Neural cell (in vitro differentiated cells): ENCODE measurements at regions not wholly inside any gene's neighbourhood (a gene's known extent, or its start where the extent isn't known, plus 50 kb on each side); places are given as distances from the start of the nearest gene placed in this dataset.

Experiments
- H2AFZ ChIP-seq: fragments of 200-600, 300-800 bp; sonication (generic), shearing (Covaris generic); 2 replicates; pipeline ENCODE4 v1.6.0; 2014; ENCODE audit warnings: low read depth, mild to moderate bottlenecking, antibody characterized with exemption, low read length, moderate library complexity
- H3F3A ChIP-seq: fragments of 200-600 bp; shearing (Covaris generic); 2 replicates; pipeline ENCODE4 v1.6.1; 2016; ENCODE audit warnings: mild to moderate bottlenecking, moderate library complexity, mixed read lengths, antibody characterized with exemption, low read length; ENCODE audit not compliant: insufficient read depth, poor library complexity, severe bottlenecking
- H3K27ac ChIP-seq: fragments of 200-600, 300-800 bp; sonication (generic), shearing (Covaris generic); 2 replicates; pipeline ENCODE4 v1.5.1; 2014; ENCODE audit warnings: mild to moderate bottlenecking, low read length, moderate library complexity
- H3K27me3 ChIP-seq: fragments of 300-800, 200-600 bp; sonication (generic), shearing (Covaris generic); 2 replicates; pipeline ENCODE4 v1.6.0; 2014; ENCODE audit warnings: mild to moderate bottlenecking, low read depth, low read length, moderate library complexity; ENCODE audit not compliant: insufficient read depth
- H3K36me3 ChIP-seq: fragments of 300-800, 200-600 bp; sonication (generic), shearing (Covaris generic); 2 replicates; pipeline ENCODE4 v1.5.1; 2014; ENCODE audit warnings: mild to moderate bottlenecking, antibody characterized with exemption, low read length, moderate library complexity; ENCODE audit not compliant: insufficient read depth
- H3K4me2 ChIP-seq: fragments of 300-800, 200-600 bp; sonication (generic), shearing (Covaris generic); 2 replicates; pipeline ENCODE4 v1.6.0; 2014; ENCODE audit warnings: mild to moderate bottlenecking, low read length
- H3K4me3 ChIP-seq: fragments of 300-800, 200-600 bp; sonication (generic), shearing (Covaris generic); 2 replicates; pipeline ENCODE4 v1.5.1; 2014; ENCODE audit warnings: mild to moderate bottlenecking, low read length, moderate library complexity
- H3K79me2 ChIP-seq: fragments of 200-600 bp; shearing (Covaris generic); replicated peaks from 2 replicates; pipeline ENCODE4 v1.6.0; 2014; ENCODE audit warnings: mild to moderate bottlenecking, low read length, moderate library complexity; ENCODE audit not compliant: insufficient read depth
- H3K9ac ChIP-seq: fragments of 300-800, 200-600 bp; sonication (generic), shearing (Covaris generic); 2 replicates; pipeline ENCODE4 v1.6.1; 2016; ENCODE audit warnings: mild to moderate bottlenecking, low read length, mixed read lengths
- H3K9me2 ChIP-seq: fragments of 200-600 bp; shearing (Covaris generic); 2 replicates; pipeline ENCODE4 v1.6.1; 2016; ENCODE audit warnings: mild to moderate bottlenecking, low read length, mixed read lengths; ENCODE audit not compliant: insufficient read depth
- H3K9me3 ChIP-seq: fragments of 200-600, 300-800 bp; sonication (generic), shearing (Covaris generic); 2 replicates; pipeline ENCODE4 v1.6.1; 2016; ENCODE audit warnings: mild to moderate bottlenecking, mixed run types, low read length, moderate library complexity, mixed read lengths
- H4K20me1 ChIP-seq: fragments of 200-600 bp; shearing (Covaris generic); 2 replicates; pipeline ENCODE4 v1.6.1; 2016; ENCODE audit warnings: mild to moderate bottlenecking, mixed run types; ENCODE audit not compliant: insufficient read depth
- EP300 ChIP-seq: fragments of 450-650 bp; conservative IDR thresholded peaks from 2 replicates; pipeline ENCODE4 v1.6.1; 2014; ENCODE audit warnings: antibody characterized with exemption, mild to moderate bottlenecking, moderate library complexity; ENCODE audit not compliant: poor library complexity, severe bottlenecking
- EZH2 ChIP-seq: fragments of 200-600, 300-800 bp; shearing (Covaris generic), sonication (generic); IDR thresholded peaks from 2 replicates; pipeline ENCODE4 v1.6.1; 2014; ENCODE audit warnings: antibody characterized with exemption, low read length, borderline replicate concordance, mild to moderate bottlenecking; ENCODE audit not compliant: insufficient read depth, poor library complexity, severe bottlenecking
- MXI1 ChIP-seq: fragments of 450-650 bp; conservative IDR thresholded peaks from 2 replicates; pipeline ENCODE4 v1.6.1; 2014; ENCODE audit warnings: antibody characterized with exemption, mild to moderate bottlenecking; ENCODE audit not compliant: poor library complexity, severe bottlenecking
- POLR2AphosphoS5 ChIP-seq: IDR thresholded peaks from 2 replicates; pipeline ENCODE4 v1.6.1; 2012
- RAD21 ChIP-seq: fragments of 450-650 bp; conservative IDR thresholded peaks from 2 replicates; pipeline ENCODE4 v1.6.1; 2014; ENCODE audit warnings: antibody characterized with exemption, mild to moderate bottlenecking, moderate library complexity
- SMC3 ChIP-seq: fragments of 450-650 bp; conservative IDR thresholded peaks from 2 replicates; pipeline ENCODE4 v1.6.1; 2014; ENCODE audit warnings: antibody characterized with exemption, mild to moderate bottlenecking, moderate library complexity; ENCODE audit not compliant: poor library complexity
- TAF1 ChIP-seq: IDR thresholded peaks from 2 replicates; pipeline ENCODE4 v1.6.1; 2012; ENCODE audit warnings: low read depth
- TF ChIP-seq, protein P1 (sequence below): IDR thresholded peaks from 2 replicates; pipeline ENCODE4 v1.6.1; 2012; ENCODE audit warnings: borderline replicate concordance
- TF ChIP-seq, protein P2 (sequence below): fragments of 450-650 bp; IDR thresholded peaks from 2 replicates; pipeline ENCODE4 v1.5.1; 2014; ENCODE audit warnings: antibody characterized with exemption, mild to moderate bottlenecking, moderate library complexity; ENCODE audit not compliant: poor library complexity, severe bottlenecking

DNA sequence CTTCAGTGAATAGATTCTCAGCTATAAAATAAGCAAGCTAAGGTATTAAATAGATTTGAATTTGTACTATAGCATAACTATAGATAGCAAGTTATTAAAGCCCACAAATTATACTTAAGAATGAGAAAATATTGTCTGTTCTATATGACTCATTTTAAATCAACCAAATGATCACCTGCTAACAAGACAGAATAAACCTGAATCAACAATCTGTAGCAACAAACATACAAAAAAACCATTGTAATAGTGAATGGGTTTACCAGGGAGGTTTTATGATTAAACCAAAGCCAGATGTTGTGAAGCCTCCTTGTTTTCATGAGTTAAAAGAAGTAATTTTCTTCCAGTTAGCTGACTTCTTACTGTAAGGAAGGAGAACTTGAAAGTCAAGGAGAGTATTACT is 71.9 kb upstream of the HTR1B start:
- TF ChIP-seq MXI1: no peak
- TF ChIP-seq, protein P1, sequence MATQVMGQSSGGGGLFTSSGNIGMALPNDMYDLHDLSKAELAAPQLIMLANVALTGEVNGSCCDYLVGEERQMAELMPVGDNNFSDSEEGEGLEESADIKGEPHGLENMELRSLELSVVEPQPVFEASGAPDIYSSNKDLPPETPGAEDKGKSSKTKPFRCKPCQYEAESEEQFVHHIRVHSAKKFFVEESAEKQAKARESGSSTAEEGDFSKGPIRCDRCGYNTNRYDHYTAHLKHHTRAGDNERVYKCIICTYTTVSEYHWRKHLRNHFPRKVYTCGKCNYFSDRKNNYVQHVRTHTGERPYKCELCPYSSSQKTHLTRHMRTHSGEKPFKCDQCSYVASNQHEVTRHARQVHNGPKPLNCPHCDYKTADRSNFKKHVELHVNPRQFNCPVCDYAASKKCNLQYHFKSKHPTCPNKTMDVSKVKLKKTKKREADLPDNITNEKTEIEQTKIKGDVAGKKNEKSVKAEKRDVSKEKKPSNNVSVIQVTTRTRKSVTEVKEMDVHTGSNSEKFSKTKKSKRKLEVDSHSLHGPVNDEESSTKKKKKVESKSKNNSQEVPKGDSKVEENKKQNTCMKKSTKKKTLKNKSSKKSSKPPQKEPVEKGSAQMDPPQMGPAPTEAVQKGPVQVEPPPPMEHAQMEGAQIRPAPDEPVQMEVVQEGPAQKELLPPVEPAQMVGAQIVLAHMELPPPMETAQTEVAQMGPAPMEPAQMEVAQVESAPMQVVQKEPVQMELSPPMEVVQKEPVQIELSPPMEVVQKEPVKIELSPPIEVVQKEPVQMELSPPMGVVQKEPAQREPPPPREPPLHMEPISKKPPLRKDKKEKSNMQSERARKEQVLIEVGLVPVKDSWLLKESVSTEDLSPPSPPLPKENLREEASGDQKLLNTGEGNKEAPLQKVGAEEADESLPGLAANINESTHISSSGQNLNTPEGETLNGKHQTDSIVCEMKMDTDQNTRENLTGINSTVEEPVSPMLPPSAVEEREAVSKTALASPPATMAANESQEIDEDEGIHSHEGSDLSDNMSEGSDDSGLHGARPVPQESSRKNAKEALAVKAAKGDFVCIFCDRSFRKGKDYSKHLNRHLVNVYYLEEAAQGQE: no peak
- no peak for TF ChIP-seq EP300
- TF ChIP-seq POLR2AphosphoS5: no peak
- no peak for TF ChIP-seq EZH2
- TF ChIP-seq TAF1: no peak
- TF ChIP-seq SMC3: no peak
- TF ChIP-seq, protein P2, sequence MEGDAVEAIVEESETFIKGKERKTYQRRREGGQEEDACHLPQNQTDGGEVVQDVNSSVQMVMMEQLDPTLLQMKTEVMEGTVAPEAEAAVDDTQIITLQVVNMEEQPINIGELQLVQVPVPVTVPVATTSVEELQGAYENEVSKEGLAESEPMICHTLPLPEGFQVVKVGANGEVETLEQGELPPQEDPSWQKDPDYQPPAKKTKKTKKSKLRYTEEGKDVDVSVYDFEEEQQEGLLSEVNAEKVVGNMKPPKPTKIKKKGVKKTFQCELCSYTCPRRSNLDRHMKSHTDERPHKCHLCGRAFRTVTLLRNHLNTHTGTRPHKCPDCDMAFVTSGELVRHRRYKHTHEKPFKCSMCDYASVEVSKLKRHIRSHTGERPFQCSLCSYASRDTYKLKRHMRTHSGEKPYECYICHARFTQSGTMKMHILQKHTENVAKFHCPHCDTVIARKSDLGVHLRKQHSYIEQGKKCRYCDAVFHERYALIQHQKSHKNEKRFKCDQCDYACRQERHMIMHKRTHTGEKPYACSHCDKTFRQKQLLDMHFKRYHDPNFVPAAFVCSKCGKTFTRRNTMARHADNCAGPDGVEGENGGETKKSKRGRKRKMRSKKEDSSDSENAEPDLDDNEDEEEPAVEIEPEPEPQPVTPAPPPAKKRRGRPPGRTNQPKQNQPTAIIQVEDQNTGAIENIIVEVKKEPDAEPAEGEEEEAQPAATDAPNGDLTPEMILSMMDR: no peak
- no peak for TF ChIP-seq RAD21

DNA sequence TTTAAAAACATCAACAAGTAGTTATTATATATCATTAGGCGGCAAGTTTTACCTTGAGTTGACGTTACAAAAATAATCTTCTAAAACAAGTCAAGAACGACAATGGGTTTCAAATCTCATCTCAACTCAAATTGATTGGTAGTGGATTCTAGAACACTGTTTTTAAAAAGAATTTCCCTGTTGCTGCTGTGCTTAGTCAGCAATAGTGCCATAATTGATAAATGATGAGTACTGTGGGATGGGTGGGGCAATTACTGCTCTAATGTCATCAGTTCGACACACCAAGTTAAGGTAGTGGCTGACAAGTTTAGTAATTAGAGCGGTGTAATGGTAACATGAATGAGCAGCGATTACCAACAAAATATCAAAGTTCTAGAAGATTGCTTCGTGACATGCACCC is 73.4 kb upstream of the HTR1B start:
- no peak overlapping the region for H3K4me2 ChIP-seq
- H4K20me1 ChIP-seq: no peaks in the 10 kb centered on the region
- H3K27me3 ChIP-seq: no peaks in the 10 kb centered on the region
- H3K79me2 ChIP-seq: no peaks in the 10 kb centered on the region
- H3K4me3 ChIP-seq: no peak overlapping the region
- TF ChIP-seq, protein P1: no peak
- TF ChIP-seq RAD21 (no peak), MXI1 (no peak), POLR2AphosphoS5 (no peak), SMC3 (no peak), EZH2 (no peak), TAF1 (no peak), EP300 (no peak)
- TF ChIP-seq, protein P2: no peak
- no peak overlapping the region for H2AFZ ChIP-seq
- H3K9me2 ChIP-seq: no peaks in the 10 kb centered on the region
- no peaks in the 10 kb centered on the region for H3K36me3 ChIP-seq
- H3F3A ChIP-seq: no peaks in the 10 kb centered on the region
- no peak overlapping the region for H3K9ac ChIP-seq
- no peak overlapping the region for H3K27ac ChIP-seq
- H3K9me3 ChIP-seq: no peaks in the 10 kb centered on the region

More for the DNA sequence above, 71.9 kb upstream of the HTR1B start:
- no peaks in the 10 kb centered on the region for H3K27me3 ChIP-seq
- H3K4me3 ChIP-seq: no peak overlapping the region
- H3K9me2 ChIP-seq: no peaks in the 10 kb centered on the region
- H3K27ac ChIP-seq: no peak overlapping the region
- H3K79me2 ChIP-seq: no peaks in the 10 kb centered on the region
- H3K36me3 ChIP-seq: no peaks in the 10 kb centered on the region
- H3F3A ChIP-seq: no peaks in the 10 kb centered on the region
- no peak overlapping the region for H3K9ac ChIP-seq
- H4K20me1 ChIP-seq: no peaks in the 10 kb centered on the region
- H3K9me3 ChIP-seq: no peaks in the 10 kb centered on the region
- H2AFZ ChIP-seq: no peak overlapping the region
- no peak overlapping the region for H3K4me2 ChIP-seq
